ENCODE measurements at regions not wholly inside any gene's neighbourhood (a gene's known extent, or its start where the extent isn't known, plus 50 kb on each side); places are given as distances from the start of the nearest gene placed in this dataset.

DNA sequence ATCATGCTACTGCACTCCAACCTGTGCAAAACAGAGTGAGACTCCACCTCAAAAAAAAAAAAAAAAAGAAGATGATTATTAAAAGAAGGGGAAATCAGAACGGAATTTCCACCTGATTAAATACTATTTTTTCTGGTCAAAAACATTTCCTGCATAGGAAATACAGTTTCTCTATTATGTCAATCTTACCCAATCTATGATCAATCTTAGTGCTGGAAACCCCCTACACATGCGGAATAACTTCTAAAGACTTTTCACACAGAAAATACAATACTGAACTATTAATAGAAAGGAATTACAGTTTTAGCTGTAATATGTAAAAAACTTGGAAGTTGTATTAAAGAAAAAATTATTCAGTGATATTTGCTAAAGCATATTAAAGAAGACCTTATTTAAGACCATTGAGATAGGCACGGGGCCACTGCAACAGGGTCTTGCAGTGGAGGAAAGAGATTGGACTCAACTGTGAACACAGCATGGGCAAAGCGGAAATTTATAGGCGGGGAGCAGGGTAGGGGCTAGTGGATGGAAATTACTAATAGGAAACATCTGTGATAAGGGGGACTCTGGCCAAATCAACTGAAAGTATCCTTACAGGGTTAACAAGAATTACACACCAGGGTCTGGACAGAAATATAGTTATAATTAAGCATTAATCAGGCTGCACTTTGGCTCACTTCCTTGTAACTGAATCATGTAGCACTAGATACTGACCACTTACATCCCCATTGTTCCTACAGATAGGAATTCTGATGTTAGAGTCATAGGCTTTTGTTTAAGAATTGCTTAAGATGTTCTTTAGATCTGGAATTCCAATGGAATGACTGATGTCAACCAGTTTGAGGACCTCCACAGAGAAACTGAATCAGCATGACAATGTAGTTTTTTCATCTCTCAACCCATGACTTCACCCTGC lies 411.5 kb upstream of the DDI1 start:
- no peak for DNase-seq

DNA sequence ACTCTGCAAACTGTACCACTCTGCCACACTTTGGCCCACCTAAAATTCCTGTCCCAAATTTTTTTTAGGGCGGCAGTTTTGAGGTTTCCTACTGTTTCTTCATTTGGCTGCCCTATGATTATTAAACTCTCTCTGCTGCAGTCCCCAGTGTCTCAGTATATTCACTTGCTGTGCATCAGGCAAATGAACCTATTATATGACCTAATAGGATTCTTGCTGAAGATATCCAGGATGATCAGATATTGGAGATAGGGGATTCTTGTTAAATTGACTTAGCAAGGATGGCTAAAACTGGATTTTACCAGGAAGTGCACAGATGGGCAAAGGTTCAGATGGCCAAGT lies 410.8 kb upstream of the DDI1 start:
- no peak for DNase-seq

GRCh38 chr11:103628121-103628520 lies 408.3 kb upstream of the DDI1 start:
- no peak for DNase-seq

DNA sequence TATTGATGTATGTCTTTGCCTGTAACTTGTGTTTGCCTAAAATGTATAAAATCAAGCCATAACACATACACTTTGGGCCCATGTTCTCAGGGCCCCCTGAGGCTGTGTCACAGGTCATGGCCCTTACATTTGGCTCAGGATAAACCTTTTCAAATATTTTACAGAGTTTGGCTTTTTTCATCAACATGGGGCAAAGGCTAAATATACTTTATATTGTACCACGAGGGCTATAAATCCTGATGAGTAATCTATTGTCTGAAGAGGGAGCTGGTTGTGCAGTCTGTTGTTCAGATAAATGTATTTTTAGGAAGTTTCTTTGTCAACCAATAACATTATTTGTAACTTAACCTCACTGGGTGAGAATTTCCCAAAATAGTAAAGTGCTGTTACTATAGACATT lies 404.6 kb upstream of the DDI1 start:
- DNase-seq = no peak

DNA sequence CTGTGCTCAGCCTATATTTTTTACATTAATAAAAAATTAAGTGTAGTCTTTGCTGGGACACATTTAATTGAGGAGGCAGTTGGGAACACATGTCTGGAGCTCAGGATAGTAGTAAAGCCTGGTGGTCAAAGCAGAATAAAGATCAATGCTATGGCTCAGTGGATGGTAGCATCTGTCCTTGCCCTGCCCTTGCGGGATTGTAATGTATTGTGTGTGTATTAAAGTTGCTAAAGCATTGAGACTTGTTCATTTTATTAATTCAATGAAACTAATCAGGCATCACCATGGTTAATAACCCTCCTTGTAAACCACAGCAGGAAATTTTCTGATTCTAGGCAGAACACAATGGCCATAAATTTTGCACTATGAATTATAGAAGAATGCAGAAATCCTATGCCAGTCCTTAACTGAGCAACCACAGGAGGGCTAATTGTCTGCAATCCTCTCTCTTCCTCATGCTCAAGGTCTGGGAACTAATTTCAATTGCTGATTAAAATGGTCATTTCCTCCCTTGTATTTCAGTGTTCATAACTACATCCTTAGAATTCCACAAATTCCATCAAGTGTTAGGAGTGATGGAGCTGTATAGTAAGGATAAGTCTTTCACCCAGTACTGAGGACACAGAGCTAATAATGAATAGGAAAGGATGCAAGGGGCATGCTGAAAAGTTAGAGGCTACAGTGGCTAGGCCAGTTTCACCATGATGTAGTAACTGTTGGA lies 403.2 kb upstream of the DDI1 start:
- DNase-seq = peak; percentile 45

- DNase-seq = no peak
These were observed 402.4 kb upstream of the DDI1 start for GRCh38 chr11:103633819-103634590.

GRCh38 chr11:103636232-103636631 lies 400.2 kb upstream of the DDI1 start:
- no peak for DNase-seq

DNA sequence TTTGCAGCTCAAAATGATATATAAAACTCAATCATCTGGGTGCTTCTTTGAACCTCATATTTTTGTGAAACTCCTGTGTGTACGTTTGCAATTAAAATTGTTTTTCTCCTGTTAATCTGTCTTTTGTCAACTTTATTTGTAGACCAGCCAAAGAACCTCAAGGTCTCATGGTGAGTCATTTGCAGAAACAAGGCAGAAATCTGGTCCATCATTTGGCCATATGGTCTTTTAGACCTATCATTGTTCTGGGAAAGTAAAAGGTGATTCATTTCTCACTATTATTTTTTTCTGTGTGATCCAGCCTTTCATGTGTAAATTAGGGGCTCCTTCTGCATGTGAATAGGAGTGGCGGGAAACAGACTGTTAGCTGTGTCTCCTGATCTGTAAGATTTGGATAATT lies 399.1 kb upstream of the DDI1 start:
- DNase-seq = no peak

DNA sequence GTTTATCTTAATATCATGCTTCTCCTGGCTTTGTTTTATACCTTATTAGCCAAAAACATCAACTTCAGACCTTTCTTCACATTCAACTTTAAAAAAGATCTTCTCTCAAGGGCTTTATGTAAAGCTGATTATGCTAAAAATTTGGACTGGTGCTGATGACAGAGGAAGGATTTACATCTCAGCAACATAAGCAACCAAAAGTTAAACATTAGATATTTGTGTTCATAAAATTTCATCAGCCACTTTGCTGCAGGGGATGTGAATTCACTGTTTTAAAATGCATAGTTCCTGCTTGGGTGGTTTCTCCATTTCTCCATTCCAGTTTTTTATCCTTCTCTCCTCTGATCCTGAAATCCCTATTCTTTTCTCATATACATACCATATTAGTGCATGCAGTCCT lies 398.6 kb upstream of the DDI1 start:
- DNase-seq = no peak

- no peak for DNase-seq
These were observed 391.8 kb upstream of the DDI1 start for GRCh38 chr11:103644676-103645075.

DNA sequence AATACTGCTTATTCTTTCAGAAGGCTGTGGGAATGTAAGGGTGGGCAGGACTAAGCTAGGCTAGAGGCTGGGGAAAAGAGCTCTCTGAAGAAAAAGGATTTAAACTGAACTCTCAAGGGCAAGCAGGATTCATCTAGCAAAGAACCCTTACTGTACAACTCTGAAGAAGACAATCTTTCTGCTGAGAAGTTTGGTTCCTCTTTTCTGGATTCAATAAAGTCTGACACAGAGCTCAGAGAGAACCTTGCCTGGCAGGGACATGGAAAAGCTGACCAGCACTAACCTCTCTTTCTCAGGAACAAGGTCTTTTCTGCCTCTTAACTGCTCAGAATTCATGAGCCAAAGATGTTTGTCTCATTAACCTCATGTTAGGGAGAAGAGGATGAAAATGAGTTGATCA lies 388.4 kb upstream of the DDI1 start:
- no peak for DNase-seq

- no peak for DNase-seq
These were observed 387.6 kb upstream of the DDI1 start for GRCh38 chr11:103648670-103649400.

GRCh38 chr11:103649401-103649895 lies 387.0 kb upstream of the DDI1 start:
- DNase-seq = no peak

DNA sequence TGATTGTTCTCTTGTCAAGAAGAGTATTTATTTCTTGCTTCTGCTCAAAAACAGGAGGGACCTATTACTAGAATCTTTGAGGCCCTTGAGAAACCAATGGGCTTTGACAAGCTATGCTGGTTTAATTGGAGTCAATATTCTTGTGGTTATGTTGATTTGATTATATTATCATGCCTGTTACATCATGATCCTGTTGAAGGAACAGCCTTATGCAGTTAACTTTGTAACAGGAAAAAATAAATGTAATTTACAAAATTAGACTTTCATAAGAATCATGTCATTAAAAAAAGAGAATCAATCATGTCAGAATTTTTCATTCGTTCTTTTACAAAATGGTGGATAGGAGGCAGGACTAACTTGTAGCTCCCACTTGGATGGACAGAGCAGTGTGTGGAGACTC lies 386.1 kb upstream of the DDI1 start:
- DNase-seq = no peak

DNA sequence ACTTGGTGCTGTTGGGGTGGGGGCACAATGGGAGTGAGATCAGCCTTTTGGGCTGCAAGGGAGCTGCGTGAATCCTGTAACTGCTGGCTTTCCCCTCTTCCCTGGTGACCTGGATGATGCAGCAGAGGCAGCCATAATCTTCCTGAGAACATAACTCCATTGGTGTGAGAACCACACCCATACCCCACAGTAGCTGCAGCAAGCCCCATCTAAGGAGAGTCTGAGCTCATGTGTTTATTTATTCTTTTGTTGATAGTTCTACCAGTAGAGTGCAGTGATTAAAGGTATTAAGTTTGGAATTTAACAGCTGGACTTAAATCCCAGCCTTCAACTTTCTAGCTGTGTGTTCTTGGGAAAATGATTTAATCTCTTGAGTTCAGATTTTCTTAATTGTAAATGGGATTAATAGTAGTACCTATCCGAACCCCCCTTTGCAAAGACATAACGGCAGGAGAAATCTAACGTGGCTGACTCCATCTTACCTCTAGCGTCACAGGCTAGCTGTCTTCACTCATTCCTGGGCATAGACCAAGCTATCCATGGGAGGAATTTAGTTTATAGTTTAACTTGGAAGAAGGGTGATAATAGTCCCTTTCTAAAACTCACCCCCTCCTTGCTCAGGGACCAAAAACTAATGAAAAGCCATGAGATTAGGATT lies 385.0 kb upstream of the DDI1 start:
- no peak for DNase-seq

- no peak for DNase-seq
These were observed 384.4 kb upstream of the DDI1 start for GRCh38 chr11:103652013-103652412.

DNA sequence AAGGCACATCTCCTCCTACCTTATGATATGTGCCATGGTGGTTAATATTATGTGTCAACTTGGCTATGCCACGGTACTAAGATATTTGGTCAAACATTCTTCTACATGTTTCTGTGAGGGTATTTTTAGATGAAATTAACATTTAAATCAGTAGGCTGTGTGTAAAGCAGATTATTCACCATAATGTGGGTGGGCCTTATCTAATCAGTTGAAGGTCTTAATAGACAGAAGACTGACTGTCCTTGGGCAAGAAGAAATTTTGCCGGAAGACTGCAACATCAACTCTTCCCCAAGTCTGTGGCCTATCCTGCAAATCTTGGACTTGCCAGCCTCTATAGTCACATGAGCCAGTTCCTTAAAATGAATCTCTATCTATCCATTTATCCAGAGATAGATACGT lies 380.1 kb upstream of the DDI1 start:
- no peak for DNase-seq

- DNase-seq = peak; percentile 8
These were observed 377.2 kb upstream of the DDI1 start for GRCh38 chr11:103659206-103659618.

DNA sequence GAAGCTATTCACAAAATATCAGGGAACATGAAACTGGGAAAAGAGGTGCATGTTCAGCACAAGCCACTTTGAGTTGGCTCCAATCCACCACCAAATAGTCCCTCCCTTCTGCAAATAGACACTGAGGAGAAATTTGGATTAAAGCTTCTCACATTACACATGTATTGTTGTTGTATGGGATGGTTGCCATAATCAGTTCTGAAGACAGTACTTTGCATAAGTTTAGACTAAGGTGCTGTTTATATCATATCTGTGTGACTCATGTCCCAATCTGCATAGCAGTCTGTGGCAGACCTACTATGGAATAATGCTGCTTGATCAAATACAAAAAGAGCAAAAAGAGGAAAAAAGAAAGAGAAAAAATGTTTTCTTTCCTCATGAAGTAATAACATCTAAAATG lies 376.7 kb upstream of the DDI1 start:
- DNase-seq = no peak

GRCh38 chr11:103661185-103661584 lies 375.3 kb upstream of the DDI1 start:
- DNase-seq = no peak

GRCh38 chr11:103661991-103662390 lies 374.4 kb upstream of the DDI1 start:
- no peak for DNase-seq

DNA sequence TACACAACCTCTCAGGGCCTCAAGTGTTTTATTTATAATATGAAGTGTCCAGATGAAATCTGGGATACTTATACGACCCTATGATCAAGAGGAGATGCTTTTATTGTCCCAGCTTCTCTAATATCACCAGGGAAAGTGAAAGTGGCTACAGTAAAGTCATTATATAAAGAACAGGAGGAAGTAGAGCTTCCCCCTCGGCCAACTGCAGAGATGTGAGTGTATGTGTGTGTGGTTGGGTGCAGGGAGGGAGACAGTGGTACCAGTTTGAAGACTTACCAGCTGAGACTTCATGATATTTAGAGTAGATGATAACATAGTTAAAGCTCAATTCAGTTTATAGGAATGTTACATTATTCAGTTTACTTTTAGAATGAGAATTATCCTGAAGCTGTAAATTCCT lies 373.6 kb upstream of the DDI1 start:
- DNase-seq = no peak
